GM21423 (cell line): ENCODE measurements at regions not wholly inside any gene's neighbourhood (a gene's known extent, or its start where the extent isn't known, plus 50 kb on each side); places are given as distances from the start of the nearest gene placed in this dataset.
"Not testable (repeated sequence)": the region's sequence is repeated elsewhere in the genome, so short reads cannot be mapped to it uniquely, and the experiment has no call there.

Experiments
- ATAC-seq: cut with Tn5 transposase; IDR thresholded peaks from one replicate; pipeline ENCODE4 v1.9.1; 2021; ENCODE audit warnings: mild to moderate bottlenecking, moderate library complexity; ENCODE audit not compliant: unreplicated experiment

DNA sequence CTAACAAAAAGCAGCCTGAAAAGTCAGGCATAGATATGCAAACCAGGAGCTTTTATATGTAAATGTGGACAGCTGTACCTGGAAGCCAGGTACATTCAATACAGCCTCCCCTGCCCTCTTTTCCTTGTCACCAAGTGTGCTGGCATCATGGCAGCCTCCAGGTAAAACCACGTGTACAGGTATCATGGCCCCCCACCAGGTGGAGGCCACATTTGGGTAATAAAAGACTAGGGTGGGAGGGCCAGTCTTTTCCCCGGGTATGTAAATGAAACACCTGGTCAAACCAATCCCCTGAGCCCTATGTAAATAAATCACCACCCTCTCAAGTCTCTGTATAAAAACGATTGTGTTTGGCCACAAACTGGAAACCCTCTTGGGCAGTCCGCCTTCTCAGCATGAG, 226.4 kb upstream of the GOT2 start:
- ATAC-seq = no peak

DNA sequence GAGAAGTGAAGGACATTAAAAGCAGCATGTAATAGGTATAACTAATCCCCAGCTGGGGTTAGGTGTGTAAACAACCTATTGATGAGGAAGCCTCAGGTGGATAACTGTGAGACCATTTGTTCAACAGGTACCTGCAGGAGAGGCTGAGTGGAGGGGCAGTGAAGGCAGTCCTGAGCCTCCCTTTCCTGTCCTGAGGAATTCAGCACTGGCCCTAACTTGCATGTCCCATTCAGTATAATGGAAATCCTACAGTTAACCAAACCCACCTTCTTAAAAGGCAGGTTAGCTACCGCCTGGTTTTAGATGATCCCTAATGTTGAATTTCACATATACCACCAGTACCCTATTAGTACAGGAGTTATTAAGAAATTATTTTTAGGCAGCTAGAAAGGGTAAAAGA, 225.9 kb upstream of the GOT2 start:
- ATAC-seq = no peak

DNA sequence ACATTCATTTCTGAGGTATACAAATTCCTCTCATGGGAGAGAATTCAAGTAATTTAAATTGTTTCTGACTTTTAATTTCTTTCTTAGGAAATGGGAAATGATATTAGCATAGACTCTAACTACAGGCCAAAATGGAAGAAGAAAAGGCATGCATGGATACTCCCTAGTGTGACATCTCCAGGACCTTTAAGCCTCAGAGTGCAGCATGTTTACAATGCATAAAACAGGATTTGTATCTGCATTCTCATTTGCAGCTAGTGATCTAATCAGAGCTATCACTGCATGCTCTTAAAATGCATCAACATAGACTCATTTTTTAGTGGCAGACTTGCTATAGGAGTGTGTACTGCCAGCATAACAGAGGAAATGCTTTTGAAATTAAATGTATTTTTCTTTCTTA, 224.6 kb upstream of the GOT2 start:
- ATAC-seq = no peak

DNA sequence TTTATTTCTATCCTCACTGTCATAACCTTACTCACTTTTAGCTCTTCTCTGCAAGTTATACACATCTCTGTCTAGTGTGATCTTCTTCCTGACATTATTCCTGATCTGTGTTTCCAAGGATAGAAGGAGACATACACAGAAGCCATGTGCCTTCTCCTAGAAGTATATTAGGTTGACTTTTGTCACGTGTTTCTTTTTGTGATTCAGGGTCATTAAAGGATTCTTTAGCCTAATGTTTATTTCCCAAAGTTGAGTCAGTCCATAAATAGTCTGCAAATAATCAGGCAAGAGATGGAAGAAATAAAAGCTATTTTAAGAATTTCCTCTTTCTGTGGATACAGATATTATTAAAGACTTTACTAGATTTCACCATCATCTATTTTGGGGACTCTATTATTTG, 214.1 kb upstream of the GOT2 start:
- ATAC-seq = no peak

DNA sequence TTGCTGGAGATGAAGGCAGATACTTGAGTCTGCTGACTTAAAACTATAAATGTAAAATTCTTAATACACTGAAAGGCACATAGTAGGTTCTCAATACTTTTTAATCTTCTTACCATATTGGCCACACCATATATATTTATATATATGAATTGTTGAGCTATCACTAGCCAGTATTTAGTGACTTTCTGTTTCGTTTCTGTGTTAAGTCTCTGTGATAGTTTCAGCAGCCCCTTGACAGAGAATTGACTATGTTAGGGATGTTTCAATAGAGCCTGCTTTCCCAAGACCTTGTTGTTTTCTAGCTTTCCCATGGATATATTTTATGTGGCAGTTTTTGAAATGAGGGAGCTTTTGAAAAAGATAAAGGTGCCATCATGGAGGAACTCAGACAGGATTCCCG, 206.5 kb upstream of the GOT2 start:
- no peak for ATAC-seq

DNA sequence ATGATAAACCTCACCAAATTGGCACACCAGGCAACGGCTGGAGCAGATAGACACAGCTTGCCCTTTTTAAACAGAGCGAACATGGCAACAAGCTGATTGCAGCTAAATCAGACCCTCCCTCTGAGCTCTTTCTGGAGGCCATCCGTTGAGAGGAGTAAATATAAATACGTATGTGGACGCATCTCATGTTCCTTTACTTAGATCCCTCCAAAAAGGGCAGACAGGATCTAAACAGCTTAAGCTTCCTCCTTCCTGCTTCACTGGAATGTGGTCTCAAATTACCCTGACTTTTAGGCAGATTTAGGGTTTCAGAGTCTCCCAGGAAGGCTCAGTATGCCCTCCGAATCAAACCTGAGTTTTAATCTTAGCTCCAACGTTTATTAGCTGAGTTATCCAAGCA, 204.7 kb upstream of the GOT2 start:
- no peak for ATAC-seq

- ATAC-seq = no peak
Measured at GRCh38 chr16:58937661-58938060, 203.5 kb upstream of the GOT2 start.

DNA sequence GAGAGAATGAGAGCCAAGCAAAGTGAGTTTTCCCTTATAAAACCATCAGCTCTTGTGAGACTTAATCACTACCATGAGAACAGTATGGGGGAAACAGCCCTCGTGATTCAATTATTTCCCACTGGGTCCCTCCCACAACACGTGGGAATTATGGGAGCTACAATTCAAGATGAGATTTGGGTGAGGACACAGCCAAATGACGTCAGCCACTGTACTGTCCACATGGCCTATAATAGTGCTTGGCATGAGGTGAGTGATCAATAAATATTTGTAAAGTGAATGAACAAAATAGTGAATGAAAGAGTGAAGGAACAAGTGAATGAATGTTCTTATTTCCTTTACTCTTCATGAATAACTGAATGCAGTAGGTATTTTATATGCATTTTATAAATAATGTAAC, 199.1 kb upstream of the GOT2 start:
- ATAC-seq = no peak

- ATAC-seq = no peak
Measured at GRCh38 chr16:58931436-58931835, 197.3 kb upstream of the GOT2 start.

- ATAC-seq = no peak
Measured at GRCh38 chr16:58923094-58923493, 189.0 kb upstream of the GOT2 start.

GRCh38 chr16:58913456-58913855, 179.3 kb upstream of the GOT2 start:
- ATAC-seq = no peak

DNA sequence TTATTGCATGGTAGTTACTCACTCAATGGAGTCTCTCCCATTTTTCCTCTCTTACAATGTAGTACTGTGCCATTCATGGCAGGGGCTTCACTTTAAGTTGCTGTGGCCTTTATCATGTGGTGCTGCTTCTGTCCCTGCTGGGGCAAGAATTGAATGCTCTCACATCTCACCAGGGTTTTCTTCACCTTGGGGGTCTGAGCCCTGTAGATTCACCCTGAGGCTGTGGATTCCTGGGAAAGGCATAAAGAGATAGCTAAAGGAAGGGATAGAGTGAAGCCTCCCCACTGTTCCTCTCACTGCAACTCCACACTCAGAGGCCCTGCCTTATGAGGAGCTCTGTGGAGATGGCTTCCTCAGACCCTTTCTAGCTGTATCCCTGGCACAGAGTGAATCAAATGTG, 178.5 kb upstream of the GOT2 start:
- no peak for ATAC-seq

- ATAC-seq = no peak
Measured at GRCh38 chr16:58906981-58907715, 173.0 kb upstream of the GOT2 start.

DNA sequence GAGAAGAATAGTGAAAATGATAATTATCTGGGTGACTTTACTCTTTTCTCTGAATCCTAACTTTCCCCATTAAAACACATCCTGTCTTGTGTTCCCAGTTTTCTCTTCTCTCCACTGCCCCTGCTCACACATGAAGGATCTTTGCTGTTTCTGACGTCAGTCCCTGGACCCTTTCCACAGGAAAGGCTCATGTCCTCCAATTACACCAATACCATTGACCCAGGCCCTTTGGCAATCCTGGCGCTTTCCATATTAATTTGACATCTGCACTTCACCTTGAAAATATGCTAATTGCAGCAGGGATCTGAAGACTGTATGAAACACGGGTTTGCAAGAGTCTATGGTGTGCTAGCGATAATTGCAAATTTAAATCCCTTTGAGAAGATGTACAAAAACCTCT, 170.2 kb upstream of the GOT2 start:
- no peak for ATAC-seq

GRCh38 chr16:58889516-58889915, 155.4 kb upstream of the GOT2 start:
- no peak for ATAC-seq

DNA sequence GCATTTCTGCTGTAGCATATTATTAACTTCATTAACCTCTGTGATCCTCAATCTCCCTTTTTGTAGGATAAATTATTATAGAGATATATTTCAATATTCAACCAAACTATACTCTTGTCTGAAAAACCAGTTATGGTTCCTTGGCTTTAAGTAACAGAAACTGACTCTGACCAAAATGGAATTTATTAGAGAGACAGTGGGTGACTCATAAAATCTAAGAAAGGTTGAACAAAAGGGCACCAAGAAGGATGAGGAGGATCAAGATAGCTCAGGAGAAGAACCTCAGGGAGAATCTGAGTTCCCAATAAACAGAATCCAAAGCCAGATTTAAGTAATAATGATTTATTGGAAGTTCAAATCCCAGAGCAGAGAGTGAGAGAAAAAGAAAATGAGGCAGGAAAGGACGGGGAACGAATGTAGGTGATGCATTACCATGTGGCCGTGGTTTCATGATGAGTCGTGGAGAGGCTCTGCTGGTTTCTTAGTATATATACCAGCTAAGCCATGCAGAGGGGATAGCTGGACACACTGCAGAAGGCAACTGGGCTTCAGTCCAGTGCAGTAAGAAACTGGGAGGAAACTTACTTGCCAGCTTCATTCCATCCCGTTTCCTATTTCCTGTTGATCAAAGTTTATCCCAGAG, 151.5 kb upstream of the GOT2 start:
- peak; percentile 41 for ATAC-seq

DNA sequence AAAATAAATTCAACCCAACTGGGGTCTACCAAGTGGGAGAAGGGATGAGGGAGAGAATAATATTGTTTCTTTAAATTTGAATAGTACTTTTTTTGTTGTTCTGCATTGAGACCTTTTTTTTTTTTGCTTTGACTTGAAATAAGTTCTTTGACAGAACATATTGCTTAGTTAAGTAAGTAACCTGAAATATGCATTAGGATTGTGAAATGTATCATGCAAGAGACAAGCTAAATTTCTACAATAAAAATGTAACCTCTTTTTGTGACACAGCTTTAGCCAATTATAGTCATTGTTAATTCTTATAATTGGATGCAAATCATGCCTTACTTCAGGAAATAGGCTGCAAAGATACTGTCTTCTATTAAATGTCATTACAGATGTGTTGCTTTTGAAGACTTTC, 150.0 kb upstream of the GOT2 start:
- ATAC-seq = no peak

DNA sequence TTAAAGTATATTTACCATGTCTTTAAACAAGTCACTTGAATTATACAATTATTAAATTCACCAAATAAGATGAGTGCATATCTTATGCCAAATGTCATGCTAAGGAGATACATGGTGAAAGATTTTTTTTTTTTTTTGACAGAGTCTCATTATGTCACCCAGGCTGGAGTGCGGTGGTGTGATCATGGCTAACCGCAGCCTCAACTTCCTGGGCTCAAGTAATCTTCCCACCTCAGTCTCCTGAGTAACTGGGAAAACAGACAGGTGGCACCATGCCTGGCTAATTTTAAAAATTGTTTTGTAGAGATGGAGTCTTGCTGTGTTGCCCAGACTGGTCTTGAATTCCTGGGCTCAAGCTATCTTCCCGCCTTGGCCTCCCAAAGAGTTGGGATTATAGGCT, 149.0 kb upstream of the GOT2 start:
- ATAC-seq = no peak

DNA sequence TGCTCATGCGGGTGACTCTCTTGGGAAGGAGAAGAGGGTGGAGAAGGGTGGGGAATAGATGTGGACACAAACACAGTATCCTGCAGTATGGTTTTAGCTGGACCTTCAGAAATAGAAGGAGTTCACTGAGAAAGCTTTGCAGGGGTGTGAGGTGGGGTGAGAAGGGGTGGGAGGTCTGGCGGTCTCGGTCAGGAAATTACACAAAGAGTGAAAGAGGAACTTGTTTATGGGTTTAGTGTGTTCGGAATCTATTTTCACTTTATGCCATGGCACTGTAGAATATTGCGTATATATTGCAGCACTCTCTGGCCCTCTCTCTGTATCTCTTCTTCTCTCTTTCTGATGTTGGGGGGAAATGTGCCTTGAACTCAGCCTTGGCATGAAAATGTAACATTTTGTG, 148.2 kb upstream of the GOT2 start:
- peak; percentile 97 for ATAC-seq

- not testable (repeated sequence) for ATAC-seq
Measured at GRCh38 chr16:58878641-58879040, 144.5 kb upstream of the GOT2 start.

DNA sequence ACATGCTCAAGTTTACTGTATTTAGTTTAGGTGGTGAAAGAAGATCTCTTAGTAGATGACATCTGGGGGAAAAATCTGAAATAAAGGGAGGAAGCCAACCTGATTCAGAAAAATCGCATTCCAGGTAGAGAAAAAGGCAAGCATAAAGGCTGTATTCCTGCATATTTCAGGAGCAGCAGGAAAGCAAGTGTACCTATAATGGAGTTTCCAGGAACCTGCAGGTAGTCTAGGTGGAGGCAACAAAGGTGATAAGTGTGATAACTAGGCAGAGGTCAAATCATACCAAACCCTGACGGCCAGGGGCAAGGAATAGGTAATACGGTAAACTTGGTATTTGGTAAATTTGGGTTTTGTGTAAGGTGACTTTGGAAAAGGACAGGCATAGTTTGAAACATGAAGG, 132.8 kb upstream of the GOT2 start:
- no peak for ATAC-seq

- ATAC-seq = no peak
Measured at GRCh38 chr16:58863761-58864160, 129.6 kb upstream of the GOT2 start.

DNA sequence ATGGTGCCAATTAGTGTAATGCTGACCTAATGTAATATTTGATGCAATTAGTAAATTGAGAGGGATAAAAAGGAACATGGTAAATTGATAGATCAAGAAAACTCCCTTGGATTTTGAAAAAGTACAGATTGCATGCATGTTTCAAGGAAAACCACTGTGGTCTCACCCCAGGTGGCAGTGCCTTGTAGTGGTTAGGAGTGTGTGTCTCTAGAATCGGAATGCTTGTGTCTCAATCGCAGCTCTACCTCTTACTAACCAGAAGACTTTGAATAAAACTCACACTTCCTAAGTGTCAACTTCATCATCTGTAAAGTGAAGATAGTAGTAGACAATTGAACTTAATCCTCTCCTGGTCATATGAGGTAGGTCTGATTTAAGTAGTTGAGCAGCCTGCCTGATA, 128.9 kb upstream of the GOT2 start:
- ATAC-seq = no peak
